ENCODE measurements at regions not wholly inside any gene's neighbourhood (a gene's known extent, or its start where the extent isn't known, plus 50 kb on each side); places are given as distances from the start of the nearest gene placed in this dataset.

- H3K27ac ChIP-seq (ENCODE audit: low read depth in 1 of 3, low read length in 2 of 3): no peak overlapping the region
- H3K4me3 ChIP-seq (ENCODE audit: low read depth in 1 of 3, low read length in 3 of 3): no peak overlapping the region
- no peaks in the 10 kb centered on the region for H3K4me1 ChIP-seq (ENCODE audit: control insufficient read depth in 3 of 3, insufficient read depth in 2 of 3, low read depth in 1 of 3, low read length in 2 of 3)
- no peak for DNase-seq
- no peaks in the 10 kb centered on the region for H3K27me3 ChIP-seq (ENCODE audit: control insufficient read depth in 3 of 3, insufficient read depth in 3 of 3, low read length in 3 of 3)
- no peak for FAIRE-seq
- no peaks in the 10 kb centered on the region for H3K36me3 ChIP-seq (ENCODE audit: control insufficient read depth in 3 of 3, insufficient read depth in 2 of 3, low read depth in 1 of 3, low read length in 3 of 3)
- 50 to 57% (median 52%) methylated on average over 3 of the region's 3 CpGs for WGBS, 3 donors
- H3K9me3 ChIP-seq (ENCODE audit: control insufficient read depth in 2 of 2, insufficient read depth in 1 of 2, low read depth in 1 of 2, low read length in 1 of 2): no peaks in the 10 kb centered on the region
Observed at GRCh38 chr6:92634561-92634960, 784.8 kb downstream of the EPHA7 start.

- Histone ChIP-seq H3K36me3 (ENCODE audit: control insufficient read depth in 3 of 3, insufficient read depth in 2 of 3, low read depth in 1 of 3, low read length in 3 of 3) (no peaks in the 10 kb centered on the region), H3K9me3 (ENCODE audit: control insufficient read depth in 2 of 2, insufficient read depth in 1 of 2, low read depth in 1 of 2, low read length in 1 of 2) (no peaks in the 10 kb centered on the region), H3K27me3 (ENCODE audit: control insufficient read depth in 3 of 3, insufficient read depth in 3 of 3, low read length in 3 of 3) (no peaks in the 10 kb centered on the region), H3K27ac (ENCODE audit: low read depth in 1 of 3, low read length in 2 of 3) (no peak overlapping the region), H3K4me1 (ENCODE audit: control insufficient read depth in 3 of 3, insufficient read depth in 2 of 3, low read depth in 1 of 3, low read length in 2 of 3) (no peaks in the 10 kb centered on the region), H3K4me3 (ENCODE audit: low read depth in 1 of 3, low read length in 3 of 3) (no peak overlapping the region)
- DNase-seq: no peak
- 80 to 96% (median 85%) methylated on average over 2 of the region's 2 CpGs for WGBS, 3 donors
- FAIRE-seq: no peak
Observed at GRCh38 chr6:92623431-92623830, 795.9 kb downstream of the EPHA7 start.

GRCh38 chr6:92617721-92618120 lies 801.6 kb downstream of the EPHA7 start:
- Histone ChIP-seq H3K9me3 (ENCODE audit: control insufficient read depth in 2 of 2, insufficient read depth in 1 of 2, low read depth in 1 of 2, low read length in 1 of 2) (no peaks in the 10 kb centered on the region), H3K27me3 (ENCODE audit: control insufficient read depth in 3 of 3, insufficient read depth in 3 of 3, low read length in 3 of 3) (no peaks in the 10 kb centered on the region), H3K36me3 (ENCODE audit: control insufficient read depth in 3 of 3, insufficient read depth in 2 of 3, low read depth in 1 of 3, low read length in 3 of 3) (no peaks in the 10 kb centered on the region), H3K4me3 (ENCODE audit: low read depth in 1 of 3, low read length in 3 of 3) (no peak overlapping the region), H3K27ac (ENCODE audit: low read depth in 1 of 3, low read length in 2 of 3) (no peak overlapping the region), H3K4me1 (ENCODE audit: control insufficient read depth in 3 of 3, insufficient read depth in 2 of 3, low read depth in 1 of 3, low read length in 2 of 3) (no peaks in the 10 kb centered on the region)
- DNase-seq (no peak), FAIRE-seq (no peak)
- 74 to 79% (median 74%) methylated on average over 3 of the region's 3 CpGs for WGBS, 3 donors

GRCh38 chr6:92608751-92609150 lies 810.6 kb downstream of the EPHA7 start:
- Histone ChIP-seq H3K27ac (ENCODE audit: low read depth in 1 of 3, low read length in 2 of 3) (no peak overlapping the region), H3K9me3 (ENCODE audit: control insufficient read depth in 2 of 2, insufficient read depth in 1 of 2, low read depth in 1 of 2, low read length in 1 of 2) (no peaks in the 10 kb centered on the region), H3K27me3 (ENCODE audit: control insufficient read depth in 3 of 3, insufficient read depth in 3 of 3, low read length in 3 of 3) (no peaks in the 10 kb centered on the region), H3K36me3 (ENCODE audit: control insufficient read depth in 3 of 3, insufficient read depth in 2 of 3, low read depth in 1 of 3, low read length in 3 of 3) (no peaks in the 10 kb centered on the region), H3K4me3 (ENCODE audit: low read depth in 1 of 3, low read length in 3 of 3) (no peak overlapping the region), H3K4me1 (ENCODE audit: control insufficient read depth in 3 of 3, insufficient read depth in 2 of 3, low read depth in 1 of 3, low read length in 2 of 3) (no peaks in the 10 kb centered on the region)
- 64 to 81% (median 72%) methylated on average over 5 of the region's 5 CpGs for WGBS, 3 donors
- DNase-seq (no peak), FAIRE-seq (no peak)

GRCh38 chr6:92593201-92593600 lies 826.2 kb downstream of the EPHA7 start:
- Histone ChIP-seq H3K36me3 (ENCODE audit: control insufficient read depth in 3 of 3, insufficient read depth in 2 of 3, low read depth in 1 of 3, low read length in 3 of 3) (no peaks in the 10 kb centered on the region), H3K9me3 (ENCODE audit: control insufficient read depth in 2 of 2, insufficient read depth in 1 of 2, low read depth in 1 of 2, low read length in 1 of 2) (no peaks in the 10 kb centered on the region), H3K4me3 (ENCODE audit: low read depth in 1 of 3, low read length in 3 of 3) (no peak overlapping the region), H3K4me1 (ENCODE audit: control insufficient read depth in 3 of 3, insufficient read depth in 2 of 3, low read depth in 1 of 3, low read length in 2 of 3) (no peaks in the 10 kb centered on the region), H3K27me3 (ENCODE audit: control insufficient read depth in 3 of 3, insufficient read depth in 3 of 3, low read length in 3 of 3) (no peaks in the 10 kb centered on the region), H3K27ac (ENCODE audit: low read depth in 1 of 3, low read length in 2 of 3) (no peak overlapping the region)
- WGBS, 3 donors: 83 to 89% (median 85%) methylated on average over 2 of the region's 2 CpGs
- FAIRE-seq (no peak), DNase-seq (no peak)

- 34 to 46% (median 39%) methylated on average over 1 of the region's 1 CpG for WGBS, 3 donors
- FAIRE-seq (no peak), DNase-seq (no peak)
Observed at GRCh38 chr6:92589996-92590395, 829.4 kb downstream of the EPHA7 start.

GRCh38 chr6:92588148-92588547 lies 831.2 kb downstream of the EPHA7 start:
- H3K27ac ChIP-seq (ENCODE audit: low read depth in 1 of 3, low read length in 2 of 3): no peak overlapping the region
- no peaks in the 10 kb centered on the region for H3K27me3 ChIP-seq (ENCODE audit: control insufficient read depth in 3 of 3, insufficient read depth in 3 of 3, low read length in 3 of 3)
- no peaks in the 10 kb centered on the region for H3K9me3 ChIP-seq (ENCODE audit: control insufficient read depth in 2 of 2, insufficient read depth in 1 of 2, low read depth in 1 of 2, low read length in 1 of 2)
- FAIRE-seq (no peak), DNase-seq (no peak)
- no peak overlapping the region for H3K4me3 ChIP-seq (ENCODE audit: low read depth in 1 of 3, low read length in 3 of 3)
- H3K36me3 ChIP-seq (ENCODE audit: control insufficient read depth in 3 of 3, insufficient read depth in 2 of 3, low read depth in 1 of 3, low read length in 3 of 3): no peaks in the 10 kb centered on the region
- WGBS, 3 donors: 3 to 39% (median 17%) methylated on average over 3 of the region's 3 CpGs
- H3K4me1 ChIP-seq (ENCODE audit: control insufficient read depth in 3 of 3, insufficient read depth in 2 of 3, low read depth in 1 of 3, low read length in 2 of 3): no peaks in the 10 kb centered on the region

More at GRCh38 chr6:92589996-92590395, 829.4 kb downstream of the EPHA7 start:
- H3K27ac ChIP-seq (ENCODE audit: low read depth in 1 of 3, low read length in 2 of 3): no peak overlapping the region
- H3K36me3 ChIP-seq (ENCODE audit: control insufficient read depth in 3 of 3, insufficient read depth in 2 of 3, low read depth in 1 of 3, low read length in 3 of 3): no peaks in the 10 kb centered on the region
- no peak overlapping the region for H3K4me3 ChIP-seq (ENCODE audit: low read depth in 1 of 3, low read length in 3 of 3)
- H3K27me3 ChIP-seq (ENCODE audit: control insufficient read depth in 3 of 3, insufficient read depth in 3 of 3, low read length in 3 of 3): no peaks in the 10 kb centered on the region
- H3K4me1 ChIP-seq (ENCODE audit: control insufficient read depth in 3 of 3, insufficient read depth in 2 of 3, low read depth in 1 of 3, low read length in 2 of 3): no peaks in the 10 kb centered on the region
- H3K9me3 ChIP-seq (ENCODE audit: control insufficient read depth in 2 of 2, insufficient read depth in 1 of 2, low read depth in 1 of 2, low read length in 1 of 2): no peaks in the 10 kb centered on the region

GRCh38 chr6:92587525-92587924 lies 831.8 kb downstream of the EPHA7 start:
- no peak for DNase-seq
- Histone ChIP-seq H3K4me1 (ENCODE audit: control insufficient read depth in 3 of 3, insufficient read depth in 2 of 3, low read depth in 1 of 3, low read length in 2 of 3) (no peaks in the 10 kb centered on the region), H3K4me3 (ENCODE audit: low read depth in 1 of 3, low read length in 3 of 3) (no peak overlapping the region), H3K27me3 (ENCODE audit: control insufficient read depth in 3 of 3, insufficient read depth in 3 of 3, low read length in 3 of 3) (no peaks in the 10 kb centered on the region), H3K27ac (ENCODE audit: low read depth in 1 of 3, low read length in 2 of 3) (no peak overlapping the region), H3K9me3 (ENCODE audit: control insufficient read depth in 2 of 2, insufficient read depth in 1 of 2, low read depth in 1 of 2, low read length in 1 of 2) (no peaks in the 10 kb centered on the region), H3K36me3 (ENCODE audit: control insufficient read depth in 3 of 3, insufficient read depth in 2 of 3, low read depth in 1 of 3, low read length in 3 of 3) (no peaks in the 10 kb centered on the region)
- FAIRE-seq: no peak
- WGBS, 3 donors: 22 to 54% (median 35%) methylated on average over 1 of the region's 1 CpG

- DNase-seq: no peak
- H3K27ac ChIP-seq (ENCODE audit: low read depth in 1 of 3, low read length in 2 of 3): no peak overlapping the region
- H3K4me1 ChIP-seq (ENCODE audit: control insufficient read depth in 3 of 3, insufficient read depth in 2 of 3, low read depth in 1 of 3, low read length in 2 of 3): no peaks in the 10 kb centered on the region
- WGBS, 3 donors: 57 to 64% (median 62%) methylated on average over 8 of the region's 8 CpGs
- H3K9me3 ChIP-seq (ENCODE audit: control insufficient read depth in 2 of 2, insufficient read depth in 1 of 2, low read depth in 1 of 2, low read length in 1 of 2): no peaks in the 10 kb centered on the region
- no peak for FAIRE-seq
- H3K27me3 ChIP-seq (ENCODE audit: control insufficient read depth in 3 of 3, insufficient read depth in 3 of 3, low read length in 3 of 3): no peaks in the 10 kb centered on the region
- H3K4me3 ChIP-seq (ENCODE audit: low read depth in 1 of 3, low read length in 3 of 3): no peak overlapping the region
- no peaks in the 10 kb centered on the region for H3K36me3 ChIP-seq (ENCODE audit: control insufficient read depth in 3 of 3, insufficient read depth in 2 of 3, low read depth in 1 of 3, low read length in 3 of 3)
Observed at GRCh38 chr6:92586236-92586977, 833.0 kb downstream of the EPHA7 start.
